ENCODE measurements at regions not wholly inside any gene's neighbourhood (a gene's known extent, or its start where the extent isn't known, plus 50 kb on each side); places are given as distances from the start of the nearest gene placed in this dataset.

DNA sequence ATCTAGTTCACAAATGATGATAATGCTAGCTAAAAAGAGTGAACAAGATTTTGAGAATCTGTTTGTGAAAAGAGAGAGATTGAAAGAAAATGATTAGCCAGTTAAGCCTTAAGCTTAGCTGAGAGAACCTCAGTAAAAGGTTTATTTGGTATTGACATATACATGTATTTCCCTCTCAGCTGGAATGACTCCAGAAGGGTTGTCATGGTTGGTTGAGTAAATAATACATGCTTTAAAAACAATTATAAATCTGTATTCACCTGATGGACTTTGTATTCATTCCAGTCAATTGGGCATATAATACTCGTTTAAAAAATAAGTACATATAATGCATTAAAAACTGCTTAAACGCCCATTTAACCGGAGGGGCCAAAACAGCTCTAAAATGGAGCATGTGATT lies 181.4 kb downstream of the GRB14 start:
- Histone ChIP-seq H3K36me3 (replicated peaks; ENCODE audit: control insufficient read depth, insufficient read depth, low read length) (no peaks in the 10 kb centered on the region), H3K4me3 (ENCODE audit: insufficient read depth, low read depth, low read length) (no peak overlapping the region)
- no peak for DNase-seq

DNA sequence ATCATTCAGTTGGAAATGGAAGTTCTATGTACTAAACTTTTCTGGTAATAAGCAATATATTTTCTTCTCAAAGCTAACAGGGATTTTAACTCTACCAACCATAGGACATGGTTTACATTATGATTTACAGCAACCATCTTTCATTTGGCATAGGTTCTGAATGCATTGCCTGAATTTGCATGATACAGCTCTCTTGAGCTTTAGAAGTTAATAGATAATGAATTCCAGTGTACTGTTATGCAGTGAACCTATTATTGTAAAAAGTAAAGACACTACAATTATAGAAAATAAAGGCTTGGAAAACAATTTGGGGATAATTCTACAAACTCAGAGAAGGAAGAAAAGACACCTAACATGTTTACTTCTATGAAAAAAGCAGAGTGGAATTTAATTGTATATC lies 182.0 kb downstream of the GRB14 start:
- no peaks in the 10 kb centered on the region; the same call in 1 of the 2 replicates for H3K27me3 ChIP-seq (ENCODE audit: control insufficient read depth, insufficient read depth, low read length)
- no peaks in the 10 kb centered on the region for H3K36me3 ChIP-seq (replicated peaks; ENCODE audit: control insufficient read depth, insufficient read depth, low read length)
- H3K4me3 ChIP-seq (ENCODE audit: insufficient read depth, low read depth, low read length), result no peak overlapping the region
- no peak for DNase-seq

More for the DNA sequence above, 181.4 kb downstream of the GRB14 start:
- no peaks in the 10 kb centered on the region; the same call in 1 of the 2 replicates for H3K27me3 ChIP-seq (ENCODE audit: control insufficient read depth, insufficient read depth, low read length)

DNA sequence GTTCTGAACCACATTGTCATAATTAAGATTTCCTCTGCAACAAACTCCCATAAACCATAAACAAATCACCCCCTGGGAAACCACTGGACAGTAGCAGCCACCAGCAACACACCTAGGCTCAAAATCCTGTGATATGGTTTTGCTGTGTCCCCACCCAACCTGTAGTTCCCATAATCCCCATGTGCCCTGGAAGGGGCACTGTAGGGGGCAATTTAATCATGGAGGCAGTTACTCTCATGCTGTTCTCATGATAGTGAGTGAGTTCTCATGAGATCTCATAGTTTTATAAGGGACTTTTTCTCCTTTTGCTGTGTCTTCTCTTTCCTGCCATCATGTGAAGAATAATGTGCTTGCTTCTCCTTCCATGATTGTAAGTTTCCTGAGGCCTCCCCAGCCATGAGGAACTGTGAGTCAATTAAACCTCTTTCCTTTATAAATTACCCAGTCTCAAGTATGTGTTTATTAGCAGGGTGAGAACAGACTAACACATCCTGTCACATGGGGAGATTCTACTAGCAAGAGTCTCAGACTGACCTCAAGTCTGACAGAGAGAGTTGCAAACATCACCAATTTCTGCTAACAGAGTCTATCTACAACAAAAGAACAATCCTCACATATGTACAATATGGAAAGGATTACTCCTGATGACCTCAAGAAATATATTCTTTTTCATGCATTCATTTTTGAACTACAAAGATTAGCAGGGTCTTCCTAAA lies 182.6 kb downstream of the GRB14 start:
- no peaks in the 10 kb centered on the region for H3K27me3 ChIP-seq (ENCODE audit: control insufficient read depth, insufficient read depth, low read length)
- H3K4me3 ChIP-seq (ENCODE audit: insufficient read depth, low read depth, low read length), result no peak overlapping the region
- no peaks in the 10 kb centered on the region for H3K36me3 ChIP-seq (replicated peaks; ENCODE audit: control insufficient read depth, insufficient read depth, low read length)
- no peak for DNase-seq

- Histone ChIP-seq H3K4me3 (ENCODE audit: insufficient read depth, low read depth, low read length) (no peak overlapping the region), H3K36me3 (replicated peaks; ENCODE audit: control insufficient read depth, insufficient read depth, low read length) (no peaks in the 10 kb centered on the region), H3K27me3 (ENCODE audit: control insufficient read depth, insufficient read depth, low read length) (no peaks in the 10 kb centered on the region)
- no peak for DNase-seq
Observed at GRCh38 chr2:164436131-164436530, 185.2 kb downstream of the GRB14 start.

GRCh38 chr2:164430166-164430783 lies 191.0 kb downstream of the GRB14 start:
- Histone ChIP-seq H3K27me3 (ENCODE audit: control insufficient read depth, insufficient read depth, low read length) (no peaks in the 10 kb centered on the region), H3K4me3 (ENCODE audit: insufficient read depth, low read depth, low read length) (no peak overlapping the region), H3K36me3 (replicated peaks; ENCODE audit: control insufficient read depth, insufficient read depth, low read length) (no peaks in the 10 kb centered on the region)
- peak; percentile 8 for DNase-seq

DNA sequence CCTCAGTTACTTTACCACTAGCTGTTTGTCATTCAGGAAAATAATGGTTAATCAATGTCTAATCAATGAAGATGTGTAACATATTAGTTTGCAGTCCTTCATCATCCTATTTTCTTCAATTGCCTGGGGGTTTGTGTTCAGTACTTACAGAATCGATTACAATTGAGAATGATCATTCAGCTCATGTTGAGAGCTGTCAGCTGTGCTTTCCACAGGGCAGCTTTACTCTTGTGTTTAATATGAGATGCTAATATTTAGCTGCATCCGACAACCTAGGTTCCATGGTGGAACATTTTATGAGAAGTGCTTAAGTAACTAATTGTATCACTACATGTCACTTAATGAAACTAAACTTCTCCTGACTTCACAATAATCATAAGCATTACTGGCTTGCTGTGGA lies 191.9 kb downstream of the GRB14 start:
- Histone ChIP-seq H3K27me3 (ENCODE audit: control insufficient read depth, insufficient read depth, low read length) (no peaks in the 10 kb centered on the region), H3K4me3 (ENCODE audit: insufficient read depth, low read depth, low read length) (no peak overlapping the region), H3K36me3 (replicated peaks; ENCODE audit: control insufficient read depth, insufficient read depth, low read length) (no peaks in the 10 kb centered on the region)
- no peak for DNase-seq

- no peak for DNase-seq
- no peak overlapping the region for H3K4me3 ChIP-seq (ENCODE audit: insufficient read depth, low read depth, low read length)
- no peaks in the 10 kb centered on the region for H3K27me3 ChIP-seq (ENCODE audit: control insufficient read depth, insufficient read depth, low read length)
- no peaks in the 10 kb centered on the region for H3K36me3 ChIP-seq (replicated peaks; ENCODE audit: control insufficient read depth, insufficient read depth, low read length)
Observed at GRCh38 chr2:164427111-164427510, 194.2 kb downstream of the GRB14 start.

DNA sequence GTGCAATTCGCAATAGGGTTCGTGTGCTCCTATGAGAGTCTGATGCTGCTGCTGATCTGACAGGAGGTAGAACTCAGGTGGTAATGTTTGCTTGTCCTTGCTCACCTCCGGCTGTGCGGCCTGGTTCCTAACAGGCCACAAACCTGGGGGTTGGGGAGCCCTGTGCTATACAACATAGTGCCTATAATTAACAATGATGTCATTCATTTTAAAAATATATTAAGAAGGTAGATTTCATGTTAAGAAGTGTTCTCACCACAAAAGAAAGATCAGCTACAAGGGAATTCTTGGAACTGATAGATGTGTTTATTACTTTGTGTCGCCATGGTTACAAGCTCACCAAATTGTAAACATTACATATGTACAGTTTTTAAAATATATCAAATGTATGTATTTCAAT lies 200.5 kb downstream of the GRB14 start:
- Histone ChIP-seq H3K27me3 (ENCODE audit: control insufficient read depth, insufficient read depth, low read length) (no peaks in the 10 kb centered on the region), H3K36me3 (replicated peaks; ENCODE audit: control insufficient read depth, insufficient read depth, low read length) (no peaks in the 10 kb centered on the region), H3K4me3 (ENCODE audit: insufficient read depth, low read depth, low read length) (no peak overlapping the region)
- DNase-seq, result no peak

- H3K4me3 ChIP-seq (ENCODE audit: insufficient read depth, low read depth, low read length), result no peak overlapping the region
- H3K27me3 ChIP-seq (ENCODE audit: control insufficient read depth, insufficient read depth, low read length), result no peaks in the 10 kb centered on the region
- no peak for DNase-seq
- H3K36me3 ChIP-seq (replicated peaks; ENCODE audit: control insufficient read depth, insufficient read depth, low read length), result no peaks in the 10 kb centered on the region
Observed at GRCh38 chr2:164412831-164413230, 208.5 kb downstream of the GRB14 start.

- Histone ChIP-seq H3K36me3 (replicated peaks; ENCODE audit: control insufficient read depth, insufficient read depth, low read length) (no peaks in the 10 kb centered on the region), H3K4me3 (ENCODE audit: insufficient read depth, low read depth, low read length) (no peak overlapping the region), H3K27me3 (ENCODE audit: control insufficient read depth, insufficient read depth, low read length) (no peaks in the 10 kb centered on the region)
- no peak for DNase-seq
Observed at GRCh38 chr2:164389411-164389810, 231.9 kb downstream of the GRB14 start.

- H3K27me3 ChIP-seq (ENCODE audit: control insufficient read depth, insufficient read depth, low read length), result no peaks in the 10 kb centered on the region
- DNase-seq, result no peak
- no peaks in the 10 kb centered on the region for H3K36me3 ChIP-seq (replicated peaks; ENCODE audit: control insufficient read depth, insufficient read depth, low read length)
- H3K4me3 ChIP-seq (ENCODE audit: insufficient read depth, low read depth, low read length), result no peak overlapping the region
Observed at GRCh38 chr2:164388511-164388910, 232.8 kb downstream of the GRB14 start.

DNA sequence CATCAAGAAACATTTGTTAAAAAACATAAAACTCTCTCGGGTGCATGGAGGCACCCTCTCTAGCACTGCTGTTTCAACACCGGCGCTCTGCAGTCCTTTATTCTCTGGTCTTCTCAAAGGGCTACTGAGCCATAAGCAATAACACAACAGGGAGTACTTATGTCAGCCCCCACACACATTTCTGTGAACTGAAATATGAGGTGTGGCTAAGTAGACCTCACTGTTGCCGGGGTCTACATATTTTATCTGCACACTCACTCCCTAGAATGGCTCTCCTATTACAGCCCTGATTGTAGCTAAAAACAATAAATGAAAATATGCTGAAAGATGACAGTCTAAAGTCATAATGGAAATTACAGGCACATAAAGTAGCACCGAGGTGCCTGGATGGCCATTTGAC lies 235.1 kb downstream of the GRB14 start:
- Histone ChIP-seq H3K36me3 (replicated peaks; ENCODE audit: control insufficient read depth, insufficient read depth, low read length) (no peaks in the 10 kb centered on the region), H3K4me3 (ENCODE audit: insufficient read depth, low read depth, low read length) (no peak overlapping the region), H3K27me3 (ENCODE audit: control insufficient read depth, insufficient read depth, low read length) (no peaks in the 10 kb centered on the region)
- DNase-seq, result no peak

GRCh38 chr2:164384434-164384833 lies 236.8 kb downstream of the GRB14 start:
- Histone ChIP-seq H3K36me3 (replicated peaks; ENCODE audit: control insufficient read depth, insufficient read depth, low read length) (no peaks in the 10 kb centered on the region), H3K4me3 (ENCODE audit: insufficient read depth, low read depth, low read length) (no peak overlapping the region), H3K27me3 (ENCODE audit: control insufficient read depth, insufficient read depth, low read length) (no peaks in the 10 kb centered on the region)
- no peak for DNase-seq

DNA sequence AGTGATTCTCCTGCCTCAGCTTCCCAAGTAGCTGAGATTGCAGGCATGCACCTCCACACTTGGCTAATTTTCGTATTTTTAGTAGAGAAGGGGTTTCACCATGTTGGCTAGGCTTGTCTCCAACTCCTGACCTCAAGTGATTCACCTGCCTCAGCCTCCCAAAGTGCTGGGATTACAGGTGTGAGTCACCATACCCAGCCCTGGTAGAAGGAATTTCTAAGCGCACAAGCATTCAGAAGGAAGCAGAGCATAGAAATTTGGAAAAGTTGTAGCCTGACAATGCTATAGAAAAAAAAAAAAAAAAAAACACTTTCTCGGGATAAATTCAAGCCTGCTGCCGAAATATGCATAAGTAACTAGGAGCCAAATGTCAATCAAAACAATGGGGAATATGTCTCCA lies 249.4 kb downstream of the GRB14 start:
- no peaks in the 10 kb centered on the region for H3K36me3 ChIP-seq (replicated peaks; ENCODE audit: control insufficient read depth, insufficient read depth, low read length)
- no peaks in the 10 kb centered on the region for H3K27me3 ChIP-seq (ENCODE audit: control insufficient read depth, insufficient read depth, low read length)
- H3K4me3 ChIP-seq (ENCODE audit: insufficient read depth, low read depth, low read length), result no peak overlapping the region
- no peak for DNase-seq

GRCh38 chr2:164369366-164369765 lies 251.9 kb downstream of the GRB14 start:
- Histone ChIP-seq H3K27me3 (ENCODE audit: control insufficient read depth, insufficient read depth, low read length) (no peaks in the 10 kb centered on the region), H3K4me3 (ENCODE audit: insufficient read depth, low read depth, low read length) (no peak overlapping the region), H3K36me3 (replicated peaks; ENCODE audit: control insufficient read depth, insufficient read depth, low read length) (no peaks in the 10 kb centered on the region)
- DNase-seq, result no peak
